GM12874 (cell line): ENCODE measurements at regions not wholly inside any gene's neighbourhood (a gene's known extent, or its start where the extent isn't known, plus 50 kb on each side); places are given as distances from the start of the nearest gene placed in this dataset.

ENCODE experiments used
- TF ChIP-seq, protein P1 (sequence below): IDR thresholded peaks from 2 replicates; pipeline ENCODE4 v1.5.1; 2011; ENCODE audit warnings: low read depth, mild to moderate bottlenecking, control low read depth, low read length, moderate library complexity; ENCODE audit not compliant: insufficient read depth

DNA sequence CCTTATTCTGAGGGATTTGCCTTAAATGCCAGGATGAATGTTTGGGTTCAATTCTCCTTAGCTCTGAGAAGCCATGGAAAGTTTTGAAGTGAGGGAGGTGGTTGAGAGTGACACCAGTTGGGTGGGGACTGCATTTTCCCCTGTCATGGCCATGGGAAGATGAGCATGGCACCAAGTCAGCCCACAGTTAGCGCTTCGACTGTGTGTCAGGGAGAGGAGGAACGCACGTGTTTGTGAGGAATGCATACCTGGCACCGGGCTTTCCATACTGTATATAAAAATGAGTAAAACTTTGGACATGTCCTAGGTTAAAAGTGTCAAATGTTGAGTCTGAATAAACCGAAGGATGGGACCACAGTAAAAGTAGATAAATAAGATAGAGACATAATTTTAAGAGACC lies 187.5 kb upstream of the KL start:
- TF ChIP-seq, protein P1, sequence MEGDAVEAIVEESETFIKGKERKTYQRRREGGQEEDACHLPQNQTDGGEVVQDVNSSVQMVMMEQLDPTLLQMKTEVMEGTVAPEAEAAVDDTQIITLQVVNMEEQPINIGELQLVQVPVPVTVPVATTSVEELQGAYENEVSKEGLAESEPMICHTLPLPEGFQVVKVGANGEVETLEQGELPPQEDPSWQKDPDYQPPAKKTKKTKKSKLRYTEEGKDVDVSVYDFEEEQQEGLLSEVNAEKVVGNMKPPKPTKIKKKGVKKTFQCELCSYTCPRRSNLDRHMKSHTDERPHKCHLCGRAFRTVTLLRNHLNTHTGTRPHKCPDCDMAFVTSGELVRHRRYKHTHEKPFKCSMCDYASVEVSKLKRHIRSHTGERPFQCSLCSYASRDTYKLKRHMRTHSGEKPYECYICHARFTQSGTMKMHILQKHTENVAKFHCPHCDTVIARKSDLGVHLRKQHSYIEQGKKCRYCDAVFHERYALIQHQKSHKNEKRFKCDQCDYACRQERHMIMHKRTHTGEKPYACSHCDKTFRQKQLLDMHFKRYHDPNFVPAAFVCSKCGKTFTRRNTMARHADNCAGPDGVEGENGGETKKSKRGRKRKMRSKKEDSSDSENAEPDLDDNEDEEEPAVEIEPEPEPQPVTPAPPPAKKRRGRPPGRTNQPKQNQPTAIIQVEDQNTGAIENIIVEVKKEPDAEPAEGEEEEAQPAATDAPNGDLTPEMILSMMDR = no peak

DNA sequence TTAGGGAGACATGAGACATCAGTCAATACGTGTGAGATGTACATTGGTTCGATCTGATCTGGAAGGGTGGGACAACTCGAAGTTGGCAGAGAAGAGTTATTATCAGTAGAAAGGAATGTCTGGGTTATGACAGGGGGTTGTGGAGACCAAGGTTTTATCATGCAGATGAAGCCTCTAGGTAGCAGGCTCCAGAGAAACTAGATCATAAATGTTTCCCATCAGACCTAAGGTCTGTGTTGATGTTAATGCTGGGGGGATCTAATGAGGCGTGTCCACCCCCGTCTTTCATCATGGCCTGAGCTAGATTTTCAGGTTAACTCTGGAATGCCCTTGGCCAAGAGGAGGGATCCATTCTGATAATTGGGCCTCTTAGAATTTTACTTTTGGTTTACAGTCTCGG lies 187.0 kb upstream of the KL start:
- TF ChIP-seq, protein P1 = no peak

DNA sequence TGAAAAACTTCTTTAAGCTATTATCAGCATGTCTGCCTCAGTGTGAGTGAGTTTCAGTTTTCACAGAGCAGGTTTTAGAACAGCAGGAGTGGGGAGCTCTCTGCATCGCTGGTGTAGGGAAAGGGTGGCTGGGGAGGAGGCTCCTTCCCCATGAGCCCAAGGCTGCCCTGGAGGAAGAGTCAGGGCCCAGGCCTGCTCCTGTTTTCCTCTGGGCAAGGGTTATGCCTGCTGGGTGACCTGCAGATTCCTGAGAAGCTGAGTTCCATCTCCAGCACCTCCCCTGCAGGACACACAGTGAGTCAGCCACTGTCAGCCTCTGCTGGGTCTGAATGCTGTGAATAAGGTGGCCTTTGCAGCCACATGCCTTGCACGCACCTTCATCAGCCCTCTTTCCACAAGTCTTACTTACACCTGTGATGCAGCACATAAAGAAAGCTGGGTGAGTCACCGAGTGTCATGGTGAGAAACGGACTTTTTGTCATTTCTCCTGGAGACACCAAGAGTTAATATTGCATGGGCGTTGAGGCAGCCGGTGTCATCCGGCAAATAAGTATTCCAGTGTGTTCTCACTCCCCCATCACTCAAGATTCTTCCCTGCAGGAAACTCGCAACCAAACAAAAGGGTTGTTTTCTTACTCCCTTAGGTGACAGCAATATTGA lies 186.4 kb upstream of the KL start:
- TF ChIP-seq, protein P1 = no peak

DNA sequence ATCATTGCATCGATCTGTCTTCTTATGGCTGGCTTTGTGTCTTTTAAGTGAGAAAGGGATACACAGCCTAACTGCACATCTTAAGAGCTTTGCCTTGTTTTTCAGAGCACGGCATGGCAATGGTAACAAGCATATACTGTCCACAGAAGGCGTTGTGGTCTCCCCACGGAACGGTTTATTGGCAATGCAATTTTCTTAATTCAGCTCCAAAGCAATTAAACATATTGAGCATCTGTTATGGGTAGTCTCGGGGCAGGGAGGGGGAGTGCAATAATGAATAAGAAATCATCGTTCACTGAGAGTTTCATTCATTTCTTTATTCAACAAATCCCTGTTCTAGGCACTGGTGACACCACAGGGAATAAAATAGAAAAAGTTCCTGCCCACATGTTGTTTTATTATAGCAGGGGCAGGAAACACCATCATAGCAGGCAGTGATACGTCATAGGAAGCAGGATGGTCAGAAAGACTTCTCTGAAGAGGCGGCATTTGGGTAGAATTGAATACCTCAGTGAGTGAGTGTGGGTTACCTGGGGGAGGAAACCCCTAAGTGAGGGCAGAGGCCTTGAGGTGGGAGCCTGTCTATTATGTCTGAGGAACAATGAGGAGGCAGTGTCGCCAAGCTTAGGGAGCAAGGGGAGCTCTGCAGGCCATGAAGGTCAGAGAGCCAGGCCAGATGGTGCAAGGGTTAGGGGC lies 185.7 kb upstream of the KL start:
- TF ChIP-seq, protein P1 = no peak

DNA sequence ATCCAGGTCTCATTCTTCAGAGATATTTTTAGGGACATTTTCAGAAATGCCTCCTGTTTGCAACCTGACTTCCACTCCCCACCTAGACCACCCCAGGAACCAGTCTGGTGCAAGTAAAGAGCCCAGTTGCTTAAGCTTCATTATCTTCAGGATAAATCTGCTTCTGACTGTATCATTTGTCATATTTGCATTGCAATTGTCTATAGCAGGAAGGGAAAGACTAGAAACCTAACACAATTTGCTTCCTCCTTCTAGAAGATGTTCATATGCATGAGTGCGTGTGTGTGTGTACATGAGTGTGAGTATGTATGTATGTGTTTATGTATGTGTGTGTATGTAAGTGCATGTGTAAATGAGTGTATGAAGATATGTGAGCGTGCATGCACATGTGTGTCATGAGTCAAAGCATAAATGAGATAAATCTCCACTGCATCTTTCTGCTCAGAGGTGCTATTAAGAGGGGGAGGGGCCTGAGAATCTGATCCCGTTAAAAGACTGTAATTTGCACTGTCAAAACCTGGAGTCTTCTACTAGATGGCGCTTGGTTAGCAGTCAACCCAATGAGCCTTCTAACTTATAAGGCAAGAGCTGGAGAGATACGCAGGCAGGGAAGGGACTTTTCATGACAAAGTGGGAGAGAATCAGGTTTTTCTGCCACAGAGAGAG lies 178.8 kb upstream of the KL start:
- TF ChIP-seq, protein P1 = no peak

DNA sequence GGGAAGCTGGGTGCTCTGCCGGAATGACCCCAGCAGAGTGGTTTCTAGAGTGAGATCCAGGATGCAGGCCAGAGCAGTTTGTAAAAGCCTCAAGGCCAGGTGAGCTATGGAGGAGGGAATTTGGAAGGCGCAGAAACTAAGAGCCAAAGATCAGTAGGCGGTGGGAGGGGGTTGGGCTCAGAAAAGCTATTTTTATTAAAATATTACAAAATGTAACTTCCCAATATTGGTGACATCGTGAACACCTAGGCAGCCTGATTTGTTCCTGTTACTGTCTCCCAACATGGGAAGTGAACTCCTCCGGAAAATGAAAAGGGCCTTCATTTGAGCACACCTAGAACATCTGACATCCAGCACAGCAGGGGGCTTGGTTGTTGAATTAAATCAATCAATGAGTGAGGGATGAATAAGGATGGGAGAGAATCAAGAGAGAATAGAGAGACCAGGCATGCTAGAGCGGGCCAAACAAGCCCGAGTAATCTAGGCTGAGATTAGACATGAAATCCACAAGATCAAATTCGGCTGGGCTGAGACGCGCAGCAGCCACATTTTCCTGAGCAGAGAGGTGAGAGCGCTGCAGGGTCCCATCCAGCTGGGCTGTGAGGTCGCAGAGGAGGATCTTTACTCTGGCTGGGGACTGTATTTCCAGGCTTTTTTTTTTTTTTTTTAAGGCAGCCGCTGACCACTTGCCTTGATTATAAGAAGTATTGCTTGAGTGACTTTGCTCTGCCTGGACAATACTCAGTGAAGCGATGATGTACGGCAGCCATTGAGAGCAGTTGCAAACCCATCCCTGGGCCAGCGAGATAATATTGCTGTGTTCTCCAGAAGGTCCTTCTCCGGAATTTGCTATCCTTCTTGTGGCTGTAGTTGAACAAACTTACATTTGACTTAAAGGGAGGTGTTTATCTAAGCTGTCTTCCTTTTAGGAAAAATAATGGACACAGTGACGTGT lies 178.0 kb upstream of the KL start:
- TF ChIP-seq, protein P1 = no peak

DNA sequence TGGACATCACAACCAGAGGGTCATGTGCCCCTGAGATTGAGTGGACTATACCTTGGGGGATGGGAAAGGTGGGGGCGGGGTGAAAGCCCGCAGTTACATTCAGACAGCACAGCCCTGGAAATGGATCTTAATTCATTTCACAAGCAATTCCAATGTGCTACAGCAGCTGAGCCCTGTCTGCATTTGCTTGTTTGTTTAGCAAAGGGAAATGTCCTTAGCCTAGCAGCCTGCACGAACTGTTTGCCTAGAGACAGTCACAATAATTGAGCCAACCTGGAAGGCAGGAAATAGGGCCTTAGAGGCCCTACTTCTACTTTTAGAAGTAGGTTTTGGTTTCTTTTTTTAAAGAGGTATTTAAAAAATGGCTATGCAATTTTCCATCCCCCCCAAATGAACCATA lies 177.3 kb upstream of the KL start:
- TF ChIP-seq, protein P1 = no peak
